GM21360 (cell line): ENCODE measurements at regions not wholly inside any gene's neighbourhood (a gene's known extent, or its start where the extent isn't known, plus 50 kb on each side); places are given as distances from the start of the nearest gene placed in this dataset.
"Not testable (repeated sequence)": the region's sequence is repeated elsewhere in the genome, so short reads cannot be mapped to it uniquely, and the experiment has no call there.

ENCODE experiments used
- ATAC-seq: cut with Tn5 transposase; IDR thresholded peaks from one replicate; pipeline ENCODE4 v1.9.1; 2021; ENCODE audit warnings: mild to moderate bottlenecking, moderate library complexity; ENCODE audit not compliant: unreplicated experiment

DNA sequence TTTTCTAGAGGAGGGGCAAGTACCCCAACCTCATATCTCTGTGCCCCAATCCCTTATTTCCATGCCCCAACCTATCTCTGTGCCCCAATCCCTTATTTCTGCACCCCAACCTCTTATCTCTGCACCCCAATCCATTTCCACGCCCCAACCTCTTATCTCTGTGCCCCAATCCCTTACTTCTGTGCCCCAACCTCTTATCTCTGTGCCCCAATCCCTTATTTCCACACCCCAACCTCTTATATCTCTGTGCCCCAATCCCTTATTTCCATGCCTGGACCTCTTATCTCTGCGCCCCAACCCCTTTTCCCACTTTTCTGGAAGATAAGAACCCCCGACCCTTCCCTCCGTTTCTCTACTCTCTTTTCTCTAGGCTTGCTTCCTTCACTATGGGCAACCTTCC lies 199.0 kb downstream of the JRKL start:
- not testable (repeated sequence) for ATAC-seq

DNA sequence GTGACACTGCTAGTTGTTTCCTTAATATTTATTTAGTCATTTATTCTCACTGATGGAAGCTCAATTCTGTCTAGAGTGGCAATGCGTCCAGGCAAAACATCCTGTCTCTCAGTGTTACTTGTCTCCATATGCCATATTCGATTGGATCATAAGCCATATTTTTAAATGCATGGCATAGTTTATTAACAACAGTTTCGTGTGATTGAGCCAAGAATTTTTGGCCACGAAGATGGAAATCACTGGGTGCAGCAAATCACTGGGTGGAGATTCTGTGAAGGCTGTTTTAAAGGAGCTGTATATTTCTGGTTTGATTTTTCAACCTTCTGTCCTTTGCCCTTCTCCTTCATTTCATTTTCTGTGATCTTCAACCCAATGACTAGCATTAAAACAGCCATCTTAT lies 205.2 kb downstream of the JRKL start:
- no peak for ATAC-seq

DNA sequence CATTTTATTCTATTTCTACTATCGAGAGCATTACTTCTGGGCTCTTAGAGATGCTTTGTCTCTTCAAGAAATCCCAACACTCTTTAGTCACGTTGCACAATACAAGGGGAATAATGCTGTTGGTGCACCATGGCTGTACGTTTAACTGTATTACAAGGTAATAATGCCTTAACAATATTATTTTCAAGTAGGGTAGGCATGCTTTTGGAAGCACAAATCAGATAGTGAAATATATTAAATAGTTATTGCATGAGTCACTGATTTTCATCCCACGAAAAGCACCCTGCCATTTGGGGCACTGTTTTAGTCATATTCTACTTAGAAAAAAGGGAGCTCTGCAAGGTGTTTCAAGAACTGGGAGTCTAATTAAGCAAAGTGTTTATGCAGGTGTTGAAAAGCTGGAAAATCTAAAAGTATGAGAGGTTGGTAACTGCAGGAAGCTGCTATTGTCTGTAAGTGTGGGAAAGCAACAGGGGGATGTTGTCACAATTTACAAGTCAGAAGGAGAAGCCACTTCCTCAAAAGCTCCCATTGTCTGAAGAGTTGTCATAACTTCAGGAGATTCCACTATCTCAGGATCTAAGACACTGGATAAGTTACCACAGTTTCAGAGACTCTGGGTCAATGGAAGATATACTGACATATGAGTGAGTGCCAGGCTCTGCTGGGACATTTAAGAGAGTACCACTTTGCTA lies 218.2 kb downstream of the JRKL start:
- ATAC-seq, result no peak

DNA sequence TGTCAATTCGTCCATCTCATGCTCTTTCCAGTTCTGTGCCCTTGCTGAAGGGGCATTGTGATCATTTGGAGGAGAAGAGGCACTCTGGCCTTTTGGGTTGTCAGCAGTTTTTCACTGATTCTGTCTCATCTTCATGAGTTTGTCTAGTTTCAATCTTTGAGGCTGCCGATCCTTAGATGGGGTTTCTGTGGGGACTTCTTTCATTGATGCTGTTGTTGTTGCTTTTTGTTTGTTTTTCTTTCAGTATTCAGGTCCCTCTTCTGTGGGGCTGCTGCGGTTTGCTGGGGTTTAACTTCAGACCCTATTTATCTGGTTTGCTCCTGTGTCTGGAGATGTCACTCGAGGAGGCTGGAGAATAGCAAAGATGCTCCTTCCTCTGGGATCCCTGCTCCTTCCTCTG lies 224.3 kb downstream of the JRKL start:
- ATAC-seq, result no peak

DNA sequence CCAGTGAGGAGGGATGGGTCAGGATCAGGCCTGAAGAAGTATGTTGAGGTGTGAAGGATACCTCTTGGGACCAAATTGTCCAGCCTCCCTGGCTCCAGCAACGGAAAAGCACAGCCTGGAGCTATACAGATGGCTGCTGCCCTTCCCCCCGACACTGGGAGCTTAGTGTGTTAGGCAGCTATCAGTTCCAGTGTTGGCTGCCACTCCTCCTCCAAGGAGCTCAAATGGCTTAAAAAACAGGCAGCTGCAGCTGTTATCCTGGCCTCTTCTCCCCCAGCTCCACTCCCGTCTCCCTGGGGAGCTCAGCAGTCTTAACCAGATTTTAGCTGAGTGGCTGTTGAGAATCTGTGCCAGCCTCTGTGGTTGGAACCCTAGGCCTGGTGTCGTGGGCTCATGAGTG lies 225.0 kb downstream of the JRKL start:
- no peak for ATAC-seq

DNA sequence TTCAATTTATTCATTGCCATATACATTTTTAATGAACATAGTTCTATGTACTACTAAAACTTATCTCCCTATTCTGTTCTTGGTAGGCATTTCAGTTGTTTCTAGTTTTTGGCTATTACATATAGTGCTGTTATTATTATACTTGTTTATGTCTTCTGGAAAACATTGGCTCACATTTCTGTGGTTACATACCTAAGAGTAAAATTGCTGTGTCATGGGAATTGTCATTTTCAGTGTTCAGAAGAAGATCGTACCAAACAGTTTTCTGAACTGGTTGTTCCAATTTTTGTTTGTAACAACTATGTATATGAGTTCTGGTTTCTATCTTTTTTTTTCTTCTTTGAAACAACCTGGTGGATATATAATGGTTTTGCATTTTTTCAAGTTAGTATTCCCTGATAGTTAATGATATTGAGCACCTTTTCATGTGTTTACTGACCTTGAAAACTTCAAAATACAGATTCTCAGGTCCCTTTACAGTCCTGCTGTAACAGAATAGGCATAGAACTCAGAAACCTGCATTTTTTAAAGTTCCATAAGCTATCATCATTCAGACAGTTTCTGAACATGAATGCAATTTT lies 230.7 kb downstream of the JRKL start:
- no peak for ATAC-seq

DNA sequence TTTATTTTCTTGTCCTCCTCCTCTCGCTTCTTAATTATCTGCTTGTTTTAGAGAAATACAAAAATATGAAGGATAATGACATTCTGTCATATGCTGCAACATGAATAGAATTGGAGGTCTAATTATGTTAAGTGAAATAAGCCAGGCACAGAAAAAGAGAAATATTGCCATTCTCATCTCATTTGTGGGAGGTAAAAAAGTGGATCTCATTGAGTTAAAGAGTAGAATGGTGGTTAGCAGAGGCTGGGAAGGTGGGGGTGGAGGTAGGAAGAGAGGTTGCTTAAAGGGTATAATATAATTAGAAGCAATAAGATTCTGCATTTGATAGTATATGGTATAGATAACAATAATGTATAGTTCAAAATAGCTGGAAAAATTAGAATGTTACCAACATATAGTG lies 231.3 kb downstream of the JRKL start:
- ATAC-seq, result no peak

DNA sequence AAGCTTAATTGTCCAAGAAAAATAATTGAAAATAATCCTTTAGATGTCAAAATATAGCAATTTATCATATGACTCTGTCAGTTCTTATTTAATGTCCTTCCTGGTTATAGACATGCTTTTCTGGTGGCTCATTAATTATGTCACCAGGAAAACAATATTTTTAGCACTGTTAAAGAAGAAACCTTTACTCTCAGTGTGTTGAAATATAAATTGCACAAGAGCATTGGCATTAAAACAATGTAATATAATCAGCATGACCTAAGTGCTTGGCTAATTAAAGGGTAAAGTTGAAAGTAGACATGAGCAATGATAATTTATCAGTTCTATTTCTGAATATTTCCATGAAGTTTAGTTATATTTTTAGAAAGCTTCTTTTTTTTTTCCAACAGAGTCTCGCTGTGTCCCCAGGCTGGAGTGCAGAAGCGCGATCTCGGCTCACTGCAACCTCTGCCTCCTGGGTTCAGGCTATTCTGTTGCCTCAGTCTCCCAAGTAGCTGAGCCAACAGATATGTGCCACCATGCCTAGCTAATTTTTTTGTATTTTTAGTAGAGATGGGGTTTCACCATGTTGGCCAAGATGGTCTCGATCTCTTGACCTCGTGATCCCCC lies 232.3 kb downstream of the JRKL start:
- no peak for ATAC-seq

DNA sequence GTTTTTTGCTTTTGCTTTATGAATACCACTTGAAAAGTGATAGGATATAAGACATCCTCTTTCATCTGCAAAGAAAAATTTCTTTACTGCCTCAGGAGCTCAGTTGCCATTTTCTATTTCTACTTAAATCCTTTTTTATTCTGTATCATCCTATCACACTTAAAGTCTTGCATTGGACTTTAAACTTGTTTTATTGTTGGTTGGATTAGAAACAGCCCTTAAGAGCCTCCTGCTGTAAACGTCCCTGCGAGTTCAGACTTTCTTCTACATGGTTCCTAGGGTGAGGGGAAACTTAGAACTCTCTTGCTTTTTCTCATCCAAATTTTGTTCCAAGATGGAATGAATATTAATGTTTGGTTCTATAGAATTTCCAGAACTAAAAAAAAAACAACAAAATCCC lies 234.3 kb downstream of the JRKL start:
- ATAC-seq, result no peak

DNA sequence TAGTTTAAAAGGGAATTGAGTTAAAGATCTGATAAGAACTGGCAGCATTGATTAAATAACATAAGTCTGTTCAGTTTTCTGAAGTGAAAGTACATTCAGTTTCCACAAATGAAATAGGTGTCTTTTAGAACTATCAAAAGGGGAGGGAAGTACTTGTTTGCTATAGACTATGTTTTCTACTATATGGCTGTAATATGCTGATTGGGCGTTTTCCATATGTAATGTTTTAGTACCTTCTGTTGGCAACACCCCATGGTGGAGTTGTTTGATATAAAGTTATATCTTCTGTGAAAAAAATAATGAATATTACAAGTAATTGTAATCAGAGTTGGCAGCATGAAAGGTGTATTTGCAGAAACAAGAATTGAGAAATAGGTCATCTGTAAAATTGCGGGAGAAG lies 237.6 kb downstream of the JRKL start:
- no peak for ATAC-seq

DNA sequence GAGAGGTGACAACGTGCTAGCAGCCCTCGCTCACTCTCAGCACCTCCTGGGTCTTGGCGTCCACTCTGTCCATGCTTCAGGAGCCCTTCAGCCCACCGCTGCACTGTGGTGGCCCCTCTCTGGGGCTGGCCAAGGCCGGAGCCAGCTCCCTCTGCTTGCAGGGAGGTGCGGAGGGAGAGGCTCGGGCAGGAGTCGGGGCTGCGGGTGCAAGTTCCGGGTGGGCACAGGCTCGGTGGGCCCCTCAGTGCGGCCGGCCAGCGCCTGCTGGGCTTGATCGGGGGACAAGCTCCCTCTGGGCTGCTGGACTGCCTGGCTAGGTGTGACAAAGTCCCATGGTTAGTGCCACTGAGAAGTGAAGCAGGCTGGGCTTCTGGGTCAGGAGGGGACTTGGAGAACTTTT lies 245.8 kb downstream of the JRKL start:
- ATAC-seq, result no peak

DNA sequence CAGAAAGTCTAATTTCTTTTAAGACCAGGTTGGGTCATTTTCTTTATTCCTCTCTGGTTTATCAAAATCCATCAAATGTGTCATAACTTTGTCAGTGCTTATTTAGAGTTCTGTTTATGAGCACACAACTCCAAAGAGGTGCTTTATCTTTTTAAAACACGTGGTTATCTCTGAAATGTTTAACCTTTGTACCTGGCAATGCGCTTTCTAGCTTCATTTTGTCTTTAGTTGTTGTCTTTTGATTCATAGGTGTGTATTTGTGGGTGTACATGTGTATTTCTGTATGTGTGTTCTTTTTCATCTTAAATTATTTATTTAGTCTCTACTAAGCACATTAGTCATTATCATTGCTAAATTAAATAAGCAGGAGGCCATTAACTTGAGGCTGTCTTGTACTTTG lies 251.4 kb downstream of the JRKL start:
- ATAC-seq, result no peak

DNA sequence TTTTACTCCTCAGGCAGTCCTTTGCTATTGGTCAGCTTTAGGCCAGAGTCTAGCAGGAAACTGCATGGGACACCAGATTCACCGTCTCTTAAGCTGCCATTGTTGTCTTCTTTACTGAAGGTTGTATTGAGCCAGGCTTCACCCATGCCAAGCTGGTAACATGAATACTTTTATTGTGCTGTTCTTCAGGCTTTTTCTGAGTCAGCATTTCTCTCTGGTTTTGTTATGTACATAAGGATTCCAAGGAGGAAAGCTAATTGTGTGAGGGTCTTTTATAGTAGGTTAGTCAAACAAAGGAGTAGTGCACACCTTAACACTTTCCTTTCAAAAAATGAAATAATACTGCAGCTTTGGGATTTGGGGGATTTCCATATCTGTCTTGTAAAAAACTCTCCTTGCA lies 252.8 kb downstream of the JRKL start:
- ATAC-seq, result no peak

DNA sequence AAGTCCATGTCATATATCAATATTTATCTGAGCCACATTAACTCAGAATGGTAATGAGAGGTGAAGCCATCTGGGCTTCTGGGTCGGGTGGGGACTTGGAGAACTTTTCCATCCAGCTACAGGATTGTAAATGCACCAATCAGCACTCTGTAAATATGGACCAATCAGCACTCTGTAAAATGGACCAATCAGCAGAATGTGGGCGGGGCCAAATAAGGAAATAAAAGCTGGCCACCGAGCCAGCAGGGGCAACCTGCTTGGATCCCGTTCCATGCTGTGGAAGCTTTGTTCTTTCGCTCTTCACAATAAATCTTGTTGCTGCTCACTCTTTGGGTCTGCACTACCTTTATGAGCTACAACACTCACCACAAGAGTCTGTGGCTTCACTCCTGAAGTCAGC lies 253.4 kb downstream of the JRKL start:
- no peak for ATAC-seq

DNA sequence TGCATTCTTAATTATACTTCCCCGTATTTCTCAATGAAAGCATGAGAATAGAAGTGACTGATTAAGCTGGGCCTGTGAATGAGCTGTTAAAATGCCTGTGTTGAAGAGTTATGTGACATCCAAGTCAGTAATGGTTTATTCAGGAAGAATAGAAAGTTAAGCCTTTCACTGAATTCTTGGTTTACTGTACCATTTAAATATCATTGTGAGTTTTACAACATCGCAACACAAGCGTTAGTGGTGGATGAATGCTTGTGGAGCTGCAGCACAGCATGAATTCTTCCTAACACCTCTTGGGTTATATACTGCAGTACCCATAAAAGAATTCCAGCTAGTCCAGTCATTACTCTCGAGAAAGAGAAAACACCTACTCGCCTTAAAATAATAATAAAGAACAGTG lies 257.8 kb downstream of the JRKL start:
- ATAC-seq, result no peak

DNA sequence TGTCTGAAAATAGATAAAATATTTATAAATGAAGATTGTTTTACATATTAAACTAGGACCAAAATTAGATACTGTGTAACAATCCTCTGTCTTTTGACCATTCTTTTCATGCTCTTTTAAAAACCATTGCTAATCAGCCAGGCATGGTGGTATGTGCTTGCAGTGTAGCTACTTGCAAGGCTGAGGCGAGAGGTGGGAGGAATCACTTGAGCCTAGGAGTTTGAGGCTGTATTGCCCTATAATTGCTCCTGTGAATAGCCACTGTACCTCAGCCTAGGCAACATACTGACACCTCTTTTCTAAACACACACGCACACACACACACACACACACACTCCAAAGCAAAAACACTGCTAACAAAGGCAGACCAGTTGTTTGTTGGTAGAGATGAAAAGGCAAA lies 259.2 kb downstream of the JRKL start:
- no peak for ATAC-seq

DNA sequence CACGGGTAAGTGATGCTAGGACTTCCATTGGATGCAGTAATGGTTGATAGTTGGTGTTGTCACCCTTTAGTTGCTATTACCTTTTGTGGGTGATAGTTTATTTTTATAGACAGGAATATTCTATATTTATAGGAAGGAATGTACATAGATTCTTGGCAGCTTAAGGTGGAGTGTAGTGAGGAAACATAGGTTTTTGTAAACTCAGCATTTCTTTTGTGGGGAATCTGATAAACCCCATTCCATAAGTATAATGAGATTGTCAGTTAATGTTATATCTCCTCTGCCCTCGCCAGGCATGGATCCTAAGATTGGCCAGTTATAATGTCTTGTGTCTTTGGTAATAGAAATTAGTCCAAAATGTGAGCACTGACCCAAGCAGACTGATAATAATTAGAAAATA lies 262.7 kb downstream of the JRKL start:
- ATAC-seq, result no peak

DNA sequence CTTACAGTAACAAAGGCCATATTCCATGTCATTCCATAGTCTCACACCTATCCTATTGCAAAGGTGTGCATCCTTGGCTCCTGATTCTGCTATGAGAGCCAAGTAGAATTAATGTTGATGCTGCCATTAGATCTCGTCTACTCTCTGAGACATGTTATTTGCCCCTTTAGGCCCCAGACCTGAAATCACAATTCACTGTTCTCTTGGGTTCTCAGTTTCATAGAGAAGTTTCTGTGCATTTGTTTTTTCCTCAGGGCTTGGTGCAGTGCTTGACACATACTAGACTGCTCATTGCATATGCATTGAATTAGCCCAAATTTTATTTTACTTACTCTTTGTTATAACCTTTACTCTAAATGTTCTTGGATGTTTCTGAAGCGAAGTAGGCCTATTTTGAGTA lies 265.7 kb downstream of the JRKL start:
- no peak for ATAC-seq

DNA sequence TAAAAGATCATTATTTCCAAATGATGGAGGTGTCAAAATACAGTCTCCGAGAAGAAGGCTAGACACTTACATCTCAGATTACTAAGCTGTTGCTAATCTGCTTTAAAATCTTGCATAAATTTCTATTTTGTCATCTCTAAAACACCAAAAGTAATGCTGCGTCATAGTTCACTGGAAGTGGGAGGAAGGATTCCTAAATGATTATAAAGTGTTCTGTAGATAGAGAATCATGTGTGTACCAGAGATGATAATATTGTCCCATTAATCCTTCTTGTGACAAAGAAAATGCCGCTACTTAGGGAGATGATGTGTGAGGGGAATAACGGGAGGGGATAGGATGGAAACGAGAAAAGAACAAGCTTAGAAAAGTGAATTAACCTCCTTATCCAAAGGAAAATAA lies 268.6 kb downstream of the JRKL start:
- ATAC-seq, result no peak

DNA sequence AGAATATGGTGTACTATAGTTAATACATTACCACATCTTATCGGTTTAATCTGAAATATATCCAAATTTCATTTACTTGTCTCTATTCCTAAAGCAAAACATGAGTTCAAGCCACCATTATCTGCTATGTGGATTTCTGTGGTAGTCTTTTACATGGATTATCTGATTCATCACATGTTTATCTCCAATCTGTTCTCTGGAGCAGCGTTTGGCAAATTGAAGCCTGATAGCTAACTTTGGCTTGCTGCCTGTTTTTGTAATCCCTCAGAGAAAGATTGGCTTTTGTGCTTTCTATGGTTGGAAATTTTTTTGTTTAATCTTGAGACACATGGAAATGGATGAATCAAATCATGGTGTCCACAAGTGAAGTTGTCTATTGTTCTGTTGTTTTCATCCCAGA lies 274.3 kb downstream of the JRKL start:
- ATAC-seq, result no peak

DNA sequence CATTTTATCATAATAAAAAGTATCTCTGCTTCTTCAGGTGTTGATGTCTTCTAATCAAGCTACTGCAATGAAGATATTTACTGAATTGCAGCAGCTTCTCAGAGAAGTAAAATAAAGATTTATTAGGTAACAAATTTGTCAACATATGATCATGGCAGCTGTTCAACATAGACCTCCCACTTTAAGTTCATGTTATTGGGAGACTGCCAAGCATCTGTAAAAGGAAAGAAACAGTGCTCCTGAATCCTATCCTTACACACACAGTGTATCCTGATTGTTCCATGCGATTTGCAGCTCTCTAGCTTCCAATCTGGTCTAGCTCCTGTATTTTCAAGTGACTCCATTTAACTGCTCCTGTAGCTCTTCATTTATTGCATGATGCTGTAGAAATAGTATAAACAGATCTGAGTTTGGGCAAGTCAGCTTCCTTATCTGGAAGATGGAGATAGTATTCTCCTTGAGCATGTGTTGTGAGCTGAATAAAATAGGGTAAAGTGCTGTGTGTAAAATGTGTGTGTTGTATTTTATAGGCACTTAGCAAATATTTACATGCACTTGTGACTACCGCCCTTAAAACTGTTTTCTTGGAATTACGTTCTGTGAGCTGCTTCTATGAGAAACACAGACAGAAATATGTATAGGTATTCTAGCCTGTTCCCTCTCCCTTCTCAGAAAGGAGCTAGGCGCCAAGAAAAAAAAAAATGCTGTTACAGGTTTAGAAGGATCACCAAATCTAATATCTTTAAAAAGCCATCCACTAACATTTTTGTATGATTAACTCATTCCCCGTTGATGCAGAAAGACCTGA lies 290.6 kb downstream of the JRKL start:
- ATAC-seq, result no peak
